ENCODE measurements at regions not wholly inside any gene's neighbourhood (a gene's known extent, or its start where the extent isn't known, plus 50 kb on each side); places are given as distances from the start of the nearest gene placed in this dataset.

DNA sequence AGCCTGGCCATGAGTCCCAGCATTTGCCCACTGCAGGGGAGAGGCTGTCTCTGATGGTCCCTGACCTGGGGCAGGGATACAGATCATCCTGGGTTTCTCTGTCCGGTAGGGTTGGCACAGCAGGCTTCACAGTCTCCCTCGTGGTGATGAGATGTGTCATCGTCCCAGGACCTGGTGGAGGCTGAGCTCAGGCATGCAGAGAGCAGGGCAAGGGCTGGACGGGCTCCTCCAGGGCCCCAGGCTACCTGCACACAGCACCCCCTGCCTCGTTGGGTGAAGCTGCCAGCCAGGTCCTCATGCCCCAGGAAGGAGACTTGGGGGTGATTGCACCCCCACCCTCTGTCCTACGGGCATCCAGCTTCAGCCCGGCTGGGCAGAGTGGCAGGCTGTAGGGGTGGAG, 155.8 kb upstream of the GSE1 start:
- TF ChIP-seq, protein P1, sequence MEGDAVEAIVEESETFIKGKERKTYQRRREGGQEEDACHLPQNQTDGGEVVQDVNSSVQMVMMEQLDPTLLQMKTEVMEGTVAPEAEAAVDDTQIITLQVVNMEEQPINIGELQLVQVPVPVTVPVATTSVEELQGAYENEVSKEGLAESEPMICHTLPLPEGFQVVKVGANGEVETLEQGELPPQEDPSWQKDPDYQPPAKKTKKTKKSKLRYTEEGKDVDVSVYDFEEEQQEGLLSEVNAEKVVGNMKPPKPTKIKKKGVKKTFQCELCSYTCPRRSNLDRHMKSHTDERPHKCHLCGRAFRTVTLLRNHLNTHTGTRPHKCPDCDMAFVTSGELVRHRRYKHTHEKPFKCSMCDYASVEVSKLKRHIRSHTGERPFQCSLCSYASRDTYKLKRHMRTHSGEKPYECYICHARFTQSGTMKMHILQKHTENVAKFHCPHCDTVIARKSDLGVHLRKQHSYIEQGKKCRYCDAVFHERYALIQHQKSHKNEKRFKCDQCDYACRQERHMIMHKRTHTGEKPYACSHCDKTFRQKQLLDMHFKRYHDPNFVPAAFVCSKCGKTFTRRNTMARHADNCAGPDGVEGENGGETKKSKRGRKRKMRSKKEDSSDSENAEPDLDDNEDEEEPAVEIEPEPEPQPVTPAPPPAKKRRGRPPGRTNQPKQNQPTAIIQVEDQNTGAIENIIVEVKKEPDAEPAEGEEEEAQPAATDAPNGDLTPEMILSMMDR (IDR thresholded peaks at IDR 0.05; ENCODE audit: borderline replicate concordance, extremely low read depth, low read length, poor library complexity, severe bottlenecking): no peak
- TF ChIP-seq EZH2 (IDR thresholded peaks at IDR 0.05; ENCODE audit: borderline replicate concordance, low read depth, low read length, severe bottlenecking): no peak
- H3K4me1 ChIP-seq (ENCODE audit: insufficient read depth, low read length): peaks cover 81% of the 10 kb centered on the region
- no peak for ATAC-seq (ENCODE audit: insufficient read depth, low read depth)

DNA sequence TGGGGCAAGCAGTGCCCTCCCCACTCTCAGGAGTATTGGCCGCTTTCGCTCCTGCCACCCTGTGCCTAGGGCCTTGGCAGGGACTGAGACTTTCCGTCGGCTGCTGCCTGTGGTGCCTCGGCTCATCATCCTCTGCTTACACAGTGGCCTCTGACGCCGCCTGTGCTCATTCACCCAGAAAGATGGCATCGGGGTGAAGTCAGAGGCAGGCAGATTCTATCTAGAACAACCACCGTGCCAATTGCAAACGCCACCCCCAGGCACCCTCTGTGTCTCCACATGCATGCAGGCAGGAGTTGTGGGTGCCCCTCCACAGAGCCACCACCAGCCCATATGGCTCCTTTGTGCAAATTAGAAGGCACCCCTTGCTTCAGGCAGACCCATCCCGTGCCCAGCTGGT, 154.2 kb upstream of the GSE1 start:
- Histone ChIP-seq H4K20me1 (ENCODE audit: insufficient read depth, low read length) (no peaks in the 10 kb centered on the region), H3K9ac (ENCODE audit: low read depth, low read length) (no peak overlapping the region), H3K27ac (ENCODE audit: low read length) (peak overlapping the region; percentile 77), H3K36me3 (ENCODE audit: insufficient read depth, low read length) (no peaks in the 10 kb centered on the region), H3K79me2 (ENCODE audit: insufficient read depth, low read length) (peaks cover 9% of the 10 kb centered on the region; the same call in 1 of the 2 replicates), H3K9me3 (ENCODE audit: insufficient read depth, low read length, severe bottlenecking) (no peaks in the 10 kb centered on the region), H2AFZ (ENCODE audit: low read depth, low read length) (no peak overlapping the region), H3K27me3 (ENCODE audit: insufficient read depth, low read length, poor library complexity) (no peaks in the 10 kb centered on the region), H3K4me2 (ENCODE audit: insufficient read depth, low read length) (no peak overlapping the region), H3K4me3 (ENCODE audit: low read depth in 1 of 2, low read length in 2 of 2) (no peak overlapping the region), H3K4me1 (ENCODE audit: insufficient read depth, low read length) (peaks cover 79% of the 10 kb centered on the region)
- DNase-seq (no peak), ATAC-seq (ENCODE audit: insufficient read depth, low read depth) (no peak)
- no peak for TF ChIP-seq EZH2 (IDR thresholded peaks at IDR 0.05; ENCODE audit: borderline replicate concordance, low read depth, low read length, severe bottlenecking)
- TF ChIP-seq, protein P1 (IDR thresholded peaks at IDR 0.05; ENCODE audit: borderline replicate concordance, extremely low read depth, low read length, poor library complexity, severe bottlenecking): no peak

More for the DNA sequence above, 155.8 kb upstream of the GSE1 start:
- H3K9ac ChIP-seq (ENCODE audit: low read depth, low read length): 0 out of 2 replicates have a peak overlapping the region, but pooled peaks have one; percentile 6
- H3K27me3 ChIP-seq (ENCODE audit: insufficient read depth, low read length, poor library complexity): no peaks in the 10 kb centered on the region
- no peaks in the 10 kb centered on the region for H4K20me1 ChIP-seq (ENCODE audit: insufficient read depth, low read length)
- no peaks in the 10 kb centered on the region for H3K36me3 ChIP-seq (ENCODE audit: insufficient read depth, low read length)
- no peak overlapping the region for H2AFZ ChIP-seq (ENCODE audit: low read depth, low read length)
- no peaks in the 10 kb centered on the region for H3K9me3 ChIP-seq (ENCODE audit: insufficient read depth, low read length, severe bottlenecking)
- H3K4me3 ChIP-seq (ENCODE audit: low read depth in 1 of 2, low read length in 2 of 2): no peak overlapping the region
- no peak overlapping the region for H3K4me2 ChIP-seq (ENCODE audit: insufficient read depth, low read length)
- no peak for DNase-seq
- no peaks in the 10 kb centered on the region for H3K79me2 ChIP-seq (ENCODE audit: insufficient read depth, low read length)
- H3K27ac ChIP-seq (ENCODE audit: low read length): peak overlapping the region; percentile 90

DNA sequence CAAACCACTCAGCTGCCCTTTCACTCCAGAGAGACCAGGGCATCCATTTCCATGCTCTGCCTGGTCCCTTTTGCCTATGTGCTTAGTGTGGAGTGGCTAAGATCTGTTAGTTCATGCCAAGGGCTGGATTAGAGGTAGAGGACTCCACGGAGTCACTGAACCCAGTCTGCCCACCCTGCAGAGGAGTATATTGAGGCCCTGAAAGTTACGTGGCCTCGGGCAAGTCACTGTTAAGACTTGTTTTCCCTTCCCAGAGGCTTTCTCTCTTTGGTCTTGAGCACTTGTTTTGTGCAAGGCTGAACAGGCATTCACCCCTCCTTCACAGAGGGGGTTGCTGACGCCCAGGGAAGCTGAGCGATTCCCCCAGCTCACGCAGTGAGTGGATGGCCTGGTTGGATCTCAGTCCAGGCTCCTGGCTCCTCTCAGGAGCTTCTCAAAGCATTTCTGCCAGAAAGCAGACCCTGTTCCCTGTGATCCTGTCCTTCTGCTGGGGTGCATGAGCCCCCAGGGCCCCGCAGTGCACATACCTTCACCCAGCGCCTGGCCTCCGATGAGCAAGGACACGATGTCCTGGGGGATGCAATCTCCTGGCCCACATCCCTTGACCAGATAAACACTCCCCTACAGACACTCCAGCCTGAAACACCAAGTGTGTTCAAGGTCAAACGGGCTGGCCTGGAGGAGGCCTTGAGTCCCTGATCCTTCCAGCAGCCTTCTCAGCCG, 153.4 kb upstream of the GSE1 start:
- Histone ChIP-seq H3K36me3 (ENCODE audit: insufficient read depth, low read length) (no peaks in the 10 kb centered on the region), H3K27ac (ENCODE audit: low read length) (peak overlapping the region; percentile 77), H4K20me1 (ENCODE audit: insufficient read depth, low read length) (no peaks in the 10 kb centered on the region), H3K4me1 (ENCODE audit: insufficient read depth, low read length) (peaks cover 79% of the 10 kb centered on the region), H2AFZ (ENCODE audit: low read depth, low read length) (no peak overlapping the region), H3K27me3 (ENCODE audit: insufficient read depth, low read length, poor library complexity) (no peaks in the 10 kb centered on the region), H3K79me2 (ENCODE audit: insufficient read depth, low read length) (peaks cover 9% of the 10 kb centered on the region; the same call in 1 of the 2 replicates), H3K9me3 (ENCODE audit: insufficient read depth, low read length, severe bottlenecking) (no peaks in the 10 kb centered on the region), H3K4me2 (ENCODE audit: insufficient read depth, low read length) (no peak overlapping the region), H3K9ac (ENCODE audit: low read depth, low read length) (peak overlapping the region; percentile 57), H3K4me3 (ENCODE audit: low read depth in 1 of 2, low read length in 2 of 2) (no peak overlapping the region)
- DNase-seq: no peak
- ATAC-seq (ENCODE audit: insufficient read depth, low read depth): no peak
- no peak for TF ChIP-seq EZH2 (IDR thresholded peaks at IDR 0.05; ENCODE audit: borderline replicate concordance, low read depth, low read length, severe bottlenecking)
- TF ChIP-seq, protein P1 (IDR thresholded peaks at IDR 0.05; ENCODE audit: borderline replicate concordance, extremely low read depth, low read length, poor library complexity, severe bottlenecking): no peak
